GM23338 (cell line): ENCODE measurements at regions not wholly inside any gene's neighbourhood (a gene's known extent, or its start where the extent isn't known, plus 50 kb on each side); places are given as distances from the start of the nearest gene placed in this dataset.

ENCODE experiments used
- ATAC-seq: fragments of 200-7000 bp; cut with Tn5 transposase; 3 replicates; pipeline ENCODE4 v1.9.1; 2020
- DNase-seq: peaks from one replicate; pipeline ENCODE4 v3.0.0-alpha.2; 2015; ENCODE audit warnings: low spot score
- H2AFZ ChIP-seq: fragments of 200-600 bp; sonication (generic); 2 replicates; pipeline ENCODE4 v1.8.0; 2016; ENCODE audit warnings: antibody characterized with exemption, mild to moderate bottlenecking, moderate library complexity
- H3F3A ChIP-seq: fragments of 200-600 bp; sonication (generic); replicated peaks from 2 replicates; pipeline ENCODE4 v1.8.0; 2017; ENCODE audit warnings: antibody characterized with exemption, mixed run types, low read depth
- H3K27ac ChIP-seq: fragments of 200-600 bp; sonication (generic); 2 replicates; pipeline ENCODE4 v1.6.1; 2016; ENCODE audit warnings: low read depth
- H3K27me3 ChIP-seq: fragments of 200-600 bp; sonication (generic); 2 replicates; pipeline ENCODE4 v1.8.0; 2016; ENCODE audit warnings: mild to moderate bottlenecking, mixed run types, moderate library complexity; ENCODE audit not compliant: insufficient read depth
- H3K36me3 ChIP-seq: fragments of 200-600 bp; sonication (generic); 2 replicates; pipeline ENCODE4 v1.8.0; 2016; ENCODE audit warnings: mild to moderate bottlenecking; ENCODE audit not compliant: insufficient read depth
- H3K4me1 ChIP-seq: fragments of 200-600 bp; sonication (generic); 2 replicates; pipeline ENCODE4 v1.8.0; 2016; ENCODE audit warnings: mild to moderate bottlenecking, moderate library complexity; ENCODE audit not compliant: insufficient read depth
- H3K4me2 ChIP-seq: fragments of 200-600 bp; sonication (generic); 2 replicates; pipeline ENCODE4 v1.7.1; 2017; ENCODE audit warnings: mixed run types
- H3K4me3 ChIP-seq: fragments of 200-600 bp; sonication (generic); 2 replicates; pipeline ENCODE4 v1.6.1; 2016; ENCODE audit warnings: mixed run types
- H3K79me2 ChIP-seq: fragments of 200-600 bp; sonication (generic); replicated peaks from 2 replicates; pipeline ENCODE4 v1.8.0; 2017; ENCODE audit warnings: mild to moderate bottlenecking; ENCODE audit not compliant: insufficient read depth
- H3K9me2 ChIP-seq: fragments of 200-600 bp; sonication (generic); 2 replicates; pipeline ENCODE4 v1.8.0; 2017; ENCODE audit not compliant: insufficient read depth
- H4K20me1 ChIP-seq: fragments of 200-600 bp; sonication (generic); replicated peaks from 2 replicates; pipeline ENCODE4 v1.8.0; 2017; ENCODE audit warnings: mild to moderate bottlenecking; ENCODE audit not compliant: insufficient read depth
- H3K27ac Mint-ChIP-seq: 2 replicates; pipeline ENCODE4 v1.8.0; 2020; ENCODE audit warnings: inconsistent platforms, mild to moderate bottlenecking, moderate library complexity, mixed read lengths
- H3K27me3 Mint-ChIP-seq: 3 replicates; pipeline ENCODE4 v1.8.0; 2022; ENCODE audit warnings: low read depth, mild to moderate bottlenecking, moderate library complexity, mixed read lengths, inconsistent platforms; ENCODE audit not compliant: insufficient read depth, poor library complexity
- H3K36me3 Mint-ChIP-seq: 3 replicates; pipeline ENCODE4 v1.8.0; 2021; ENCODE audit warnings: low read depth, mild to moderate bottlenecking, inconsistent platforms, moderate library complexity, mixed read lengths
- H3K4me1 Mint-ChIP-seq: 3 replicates; pipeline ENCODE4 v1.8.0; 2020; ENCODE audit warnings: mild to moderate bottlenecking, inconsistent platforms, mixed read lengths
- H3K4me3 Mint-ChIP-seq: 3 replicates; pipeline ENCODE4 v1.8.0; 2021; ENCODE audit warnings: moderate library complexity, mild to moderate bottlenecking, inconsistent platforms, mixed read lengths
- H3K9me3 Mint-ChIP-seq: 3 replicates; pipeline ENCODE4 v1.8.0; 2020; ENCODE audit warnings: moderate library complexity, mild to moderate bottlenecking, inconsistent platforms, mixed read lengths
- CREB1 ChIP-seq: fragments of 250-450 bp; sonication (Bioruptor Pico); IDR thresholded peaks from 2 replicates; pipeline ENCODE4 v1.5.0; 2020; ENCODE audit warnings: low read depth, mild to moderate bottlenecking, moderate library complexity
- EZH2 ChIP-seq: fragments of 200-600 bp; sonication (generic); IDR thresholded peaks from one replicate; pipeline ENCODE4 v1.8.0; 2017; ENCODE audit warnings: antibody characterized with exemption, mild to moderate bottlenecking, low read depth; ENCODE audit not compliant: unreplicated experiment
- EZH2phosphoT487 ChIP-seq: fragments of 200-600 bp; sonication (generic); IDR thresholded peaks from one replicate; pipeline ENCODE4 v1.8.1; 2018; ENCODE audit warnings: antibody characterized with exemption; ENCODE audit not compliant: unreplicated experiment
- JUNB ChIP-seq: IDR thresholded peaks from one replicate; pipeline ENCODE4 v1.6.1; 2016; ENCODE audit warnings: antibody characterized with exemption; ENCODE audit not compliant: unreplicated experiment
- NANOG ChIP-seq: IDR thresholded peaks from 2 replicates; pipeline ENCODE4 v1.6.1; 2016; ENCODE audit warnings: antibody characterized with exemption, borderline replicate concordance
- POLR2AphosphoS5 ChIP-seq: IDR thresholded peaks from 2 replicates; pipeline ENCODE4 v1.6.1; 2016; ENCODE audit warnings: antibody characterized with exemption, low read depth
- STAT1 ChIP-seq: IDR thresholded peaks from one replicate; pipeline ENCODE4 v1.6.1; 2016; ENCODE audit warnings: antibody characterized with exemption; ENCODE audit not compliant: unreplicated experiment
- ZNF114 ChIP-seq: fragments of 250-450 bp; sonication (Bioruptor Pico); IDR thresholded peaks from 2 replicates; pipeline ENCODE4 v1.5.0; 2020; ENCODE audit warnings: mild to moderate bottlenecking, moderate library complexity
- ZNF331 ChIP-seq: fragments of 250-450 bp; sonication (Bioruptor Pico); IDR thresholded peaks from 2 replicates; pipeline ENCODE4 v1.5.0; 2020; ENCODE audit warnings: low read depth, mild to moderate bottlenecking, moderate library complexity
- TF ChIP-seq, protein P1 (sequence below): IDR thresholded peaks from one replicate; pipeline ENCODE4 v1.6.1; 2018; ENCODE audit warnings: antibody characterized with exemption; ENCODE audit not compliant: unreplicated experiment
- TF ChIP-seq, protein P2 (sequence below), 2 experiments: fragments of 200-600 bp in 1 of 2; sonication (generic) in 1 of 2; conservative IDR thresholded peaks; 2 replicates each; pipeline versions ENCODE4 v1.5.1 to v1.6.1; 2016 to 2017; ENCODE audit warnings: antibody characterized with exemption in 2 of 2, low read depth in 2 of 2, mild to moderate bottlenecking in 2 of 2, moderate library complexity in 1 of 2
- TF ChIP-seq, protein P3 (sequence below): IDR thresholded peaks from 2 replicates; pipeline ENCODE4 v1.6.1; 2016; ENCODE audit warnings: antibody characterized with exemption

DNA sequence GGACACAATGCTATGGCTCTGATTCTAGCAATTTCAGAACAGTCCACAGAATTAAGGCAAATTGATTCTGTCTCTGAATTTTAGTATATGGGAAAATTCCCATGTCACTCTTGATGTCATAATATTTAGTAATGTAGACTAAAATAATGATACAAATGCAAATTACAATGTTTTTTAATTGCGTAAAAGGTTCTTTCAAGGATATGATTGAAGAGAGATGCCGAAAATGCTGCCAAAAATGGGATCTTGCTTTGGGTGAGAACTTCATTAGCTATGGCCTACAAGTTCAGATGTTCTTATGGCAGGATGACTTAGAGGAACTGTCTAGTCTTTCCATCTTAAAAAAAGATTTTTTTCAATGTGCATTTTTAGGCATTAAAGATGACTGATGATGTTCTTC is 170.6 kb downstream of the TMA16 start:
- no peaks in the 10 kb centered on the region for H3K4me1 Mint-ChIP-seq
- Histone ChIP-seq H3K9me2 (no peaks in the 10 kb centered on the region), H3K27ac (no peak overlapping the region), H3K36me3 (no peaks in the 10 kb centered on the region), H4K20me1 (no peaks in the 10 kb centered on the region), H3F3A (no peaks in the 10 kb centered on the region), H3K27me3 (no peaks in the 10 kb centered on the region), H2AFZ (no peak overlapping the region), H3K79me2 (no peaks in the 10 kb centered on the region), H3K4me2 (no peak overlapping the region), H3K4me1 (no peaks in the 10 kb centered on the region), H3K4me3 (no peak overlapping the region)
- no peak for ATAC-seq
- H3K27ac Mint-ChIP-seq: no peak overlapping the region
- H3K27me3 Mint-ChIP-seq: no peaks in the 10 kb centered on the region
- H3K36me3 Mint-ChIP-seq: no peaks in the 10 kb centered on the region
- H3K4me3 Mint-ChIP-seq: no peak overlapping the region
- H3K9me3 Mint-ChIP-seq: no peaks in the 10 kb centered on the region
- TF ChIP-seq ZNF114 (CRISPR knock-in tag) (no peak), EZH2phosphoT487 (no peak), EZH2 (no peak), STAT1 (no peak), POLR2AphosphoS5 (no peak), NANOG (no peak), CREB1 (no peak), JUNB (no peak), ZNF331 (CRISPR knock-in tag) (no peak)
- TF ChIP-seq, protein P1, sequence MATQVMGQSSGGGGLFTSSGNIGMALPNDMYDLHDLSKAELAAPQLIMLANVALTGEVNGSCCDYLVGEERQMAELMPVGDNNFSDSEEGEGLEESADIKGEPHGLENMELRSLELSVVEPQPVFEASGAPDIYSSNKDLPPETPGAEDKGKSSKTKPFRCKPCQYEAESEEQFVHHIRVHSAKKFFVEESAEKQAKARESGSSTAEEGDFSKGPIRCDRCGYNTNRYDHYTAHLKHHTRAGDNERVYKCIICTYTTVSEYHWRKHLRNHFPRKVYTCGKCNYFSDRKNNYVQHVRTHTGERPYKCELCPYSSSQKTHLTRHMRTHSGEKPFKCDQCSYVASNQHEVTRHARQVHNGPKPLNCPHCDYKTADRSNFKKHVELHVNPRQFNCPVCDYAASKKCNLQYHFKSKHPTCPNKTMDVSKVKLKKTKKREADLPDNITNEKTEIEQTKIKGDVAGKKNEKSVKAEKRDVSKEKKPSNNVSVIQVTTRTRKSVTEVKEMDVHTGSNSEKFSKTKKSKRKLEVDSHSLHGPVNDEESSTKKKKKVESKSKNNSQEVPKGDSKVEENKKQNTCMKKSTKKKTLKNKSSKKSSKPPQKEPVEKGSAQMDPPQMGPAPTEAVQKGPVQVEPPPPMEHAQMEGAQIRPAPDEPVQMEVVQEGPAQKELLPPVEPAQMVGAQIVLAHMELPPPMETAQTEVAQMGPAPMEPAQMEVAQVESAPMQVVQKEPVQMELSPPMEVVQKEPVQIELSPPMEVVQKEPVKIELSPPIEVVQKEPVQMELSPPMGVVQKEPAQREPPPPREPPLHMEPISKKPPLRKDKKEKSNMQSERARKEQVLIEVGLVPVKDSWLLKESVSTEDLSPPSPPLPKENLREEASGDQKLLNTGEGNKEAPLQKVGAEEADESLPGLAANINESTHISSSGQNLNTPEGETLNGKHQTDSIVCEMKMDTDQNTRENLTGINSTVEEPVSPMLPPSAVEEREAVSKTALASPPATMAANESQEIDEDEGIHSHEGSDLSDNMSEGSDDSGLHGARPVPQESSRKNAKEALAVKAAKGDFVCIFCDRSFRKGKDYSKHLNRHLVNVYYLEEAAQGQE: no peak
- TF ChIP-seq, protein P2, sequence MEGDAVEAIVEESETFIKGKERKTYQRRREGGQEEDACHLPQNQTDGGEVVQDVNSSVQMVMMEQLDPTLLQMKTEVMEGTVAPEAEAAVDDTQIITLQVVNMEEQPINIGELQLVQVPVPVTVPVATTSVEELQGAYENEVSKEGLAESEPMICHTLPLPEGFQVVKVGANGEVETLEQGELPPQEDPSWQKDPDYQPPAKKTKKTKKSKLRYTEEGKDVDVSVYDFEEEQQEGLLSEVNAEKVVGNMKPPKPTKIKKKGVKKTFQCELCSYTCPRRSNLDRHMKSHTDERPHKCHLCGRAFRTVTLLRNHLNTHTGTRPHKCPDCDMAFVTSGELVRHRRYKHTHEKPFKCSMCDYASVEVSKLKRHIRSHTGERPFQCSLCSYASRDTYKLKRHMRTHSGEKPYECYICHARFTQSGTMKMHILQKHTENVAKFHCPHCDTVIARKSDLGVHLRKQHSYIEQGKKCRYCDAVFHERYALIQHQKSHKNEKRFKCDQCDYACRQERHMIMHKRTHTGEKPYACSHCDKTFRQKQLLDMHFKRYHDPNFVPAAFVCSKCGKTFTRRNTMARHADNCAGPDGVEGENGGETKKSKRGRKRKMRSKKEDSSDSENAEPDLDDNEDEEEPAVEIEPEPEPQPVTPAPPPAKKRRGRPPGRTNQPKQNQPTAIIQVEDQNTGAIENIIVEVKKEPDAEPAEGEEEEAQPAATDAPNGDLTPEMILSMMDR (conservative IDR thresholded peaks at IDR 0.05; ENCODE audit: low read depth in 2 of 2): no peak
- TF ChIP-seq, protein P3, sequence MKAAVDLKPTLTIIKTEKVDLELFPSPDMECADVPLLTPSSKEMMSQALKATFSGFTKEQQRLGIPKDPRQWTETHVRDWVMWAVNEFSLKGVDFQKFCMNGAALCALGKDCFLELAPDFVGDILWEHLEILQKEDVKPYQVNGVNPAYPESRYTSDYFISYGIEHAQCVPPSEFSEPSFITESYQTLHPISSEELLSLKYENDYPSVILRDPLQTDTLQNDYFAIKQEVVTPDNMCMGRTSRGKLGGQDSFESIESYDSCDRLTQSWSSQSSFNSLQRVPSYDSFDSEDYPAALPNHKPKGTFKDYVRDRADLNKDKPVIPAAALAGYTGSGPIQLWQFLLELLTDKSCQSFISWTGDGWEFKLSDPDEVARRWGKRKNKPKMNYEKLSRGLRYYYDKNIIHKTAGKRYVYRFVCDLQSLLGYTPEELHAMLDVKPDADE: no peak
- DNase-seq: no peak
